Thoracic aorta (tissue), 2 donors: ENCODE measurements at regions not wholly inside any gene's neighbourhood (a gene's known extent, or its start where the extent isn't known, plus 50 kb on each side); places are given as distances from the start of the nearest gene placed in this dataset.

ENCODE experiments used
- ATAC-seq: fragments of 150-250 bp; one replicate; pipeline ENCODE4 v1.8.0; 2017; ENCODE audit warnings: low read depth; ENCODE audit not compliant: insufficient number of reproducible peaks, low FRiP score
- DNase-seq: peaks from one replicate; pipeline ENCODE4 v3.0.0-alpha.2; 2020; ENCODE audit warnings: low spot score
- H3K27ac ChIP-seq, 2 donors: fragments of 200-600 bp; sonication (generic); 1 replicate in 1 of 2; 2 replicates in 1 of 2; pipeline ENCODE4 v1.5.1; 2016; ENCODE audit warnings: mild to moderate bottlenecking in 2 of 2, moderate library complexity in 2 of 2
- H3K27me3 ChIP-seq: fragments of 200-600 bp; sonication (generic); replicated peaks from 2 replicates; pipeline ENCODE4 v1.6.0; 2016; ENCODE audit warnings: mild to moderate bottlenecking; ENCODE audit not compliant: insufficient read depth
- H3K36me3 ChIP-seq: fragments of 200-600 bp; sonication (generic); one replicate; pipeline ENCODE4 v1.5.1; 2016
- H3K4me1 ChIP-seq, 2 donors: fragments of 200-600 bp; sonication (generic); 1 replicate in 1 of 2; 2 replicates in 1 of 2; pipeline versions ENCODE4 v1.5.1 to v1.6.0; 2016; ENCODE audit warnings: low read depth in 2 of 2, mild to moderate bottlenecking in 1 of 2; ENCODE audit not compliant: control insufficient read depth in 1 of 2
- H3K4me3 ChIP-seq: fragments of 200-600 bp; sonication (generic); 2 replicates; pipeline ENCODE4 v1.5.1; 2016; ENCODE audit warnings: mild to moderate bottlenecking
- H3K9me3 ChIP-seq: fragments of 200-600 bp; sonication (generic); 2 replicates; pipeline ENCODE4 v1.5.1; 2016
- TF ChIP-seq, protein P1 (sequence below): fragments of 200-600 bp; sonication (generic); IDR thresholded peaks from one replicate; pipeline ENCODE4 v1.5.1; 2019; ENCODE audit warnings: antibody characterized with exemption

DNA sequence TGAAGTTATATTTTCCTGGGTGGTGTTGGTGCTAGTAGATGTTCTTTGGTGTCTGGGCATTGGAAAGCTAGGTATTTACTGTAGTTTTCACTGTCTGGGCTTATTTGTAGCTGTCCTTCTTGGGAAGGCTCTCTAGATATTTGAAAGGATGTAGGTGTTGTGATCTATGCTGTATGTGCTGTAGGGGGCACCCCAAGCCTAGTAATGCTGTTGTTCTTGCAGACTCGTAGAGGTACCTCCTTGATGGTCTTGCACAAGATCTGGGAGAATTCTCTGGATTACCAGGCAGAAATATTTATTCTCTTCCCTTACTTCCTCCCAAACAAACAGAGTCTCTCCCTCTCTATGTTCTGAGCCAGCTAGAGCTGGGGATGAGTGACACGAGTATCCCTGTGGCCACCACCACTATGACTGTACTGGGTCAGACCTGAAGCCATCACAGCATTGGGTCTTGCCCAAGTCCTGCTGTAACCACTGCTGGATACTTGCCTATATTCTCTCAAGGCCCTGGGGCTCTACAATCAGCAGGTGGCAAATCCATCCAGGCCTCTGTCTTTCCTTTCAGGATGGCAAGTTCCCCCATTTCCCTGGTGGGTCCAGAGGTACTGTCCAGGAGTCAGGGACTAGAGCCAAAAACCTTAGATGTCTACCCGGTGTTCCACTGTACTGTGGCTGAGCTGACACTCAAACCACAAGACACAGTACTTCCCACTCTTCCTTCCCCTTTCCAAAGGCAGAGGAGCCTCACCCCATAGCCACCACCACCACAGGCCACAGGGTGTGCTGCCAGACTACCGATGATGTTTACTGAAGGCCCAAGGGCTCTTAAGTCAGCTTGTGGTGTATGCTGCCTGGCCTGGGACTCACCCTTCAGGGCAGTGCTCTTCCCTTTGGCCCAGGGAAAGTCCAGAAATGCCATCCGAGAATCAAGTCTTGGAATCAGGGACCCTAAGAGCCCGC lies 195.2 kb upstream of the DPPA4 start:
- Histone ChIP-seq H3K4me3 (no peak overlapping the region), H3K27ac (no peak overlapping the region), H3K9me3 (no peaks in the 10 kb centered on the region), H3K27me3 (no peaks in the 10 kb centered on the region), H3K4me1 (no peaks in the 10 kb centered on the region), H3K36me3 (no peaks in the 10 kb centered on the region)
- ATAC-seq (no peak), DNase-seq (no peak)
- TF ChIP-seq, protein P1, sequence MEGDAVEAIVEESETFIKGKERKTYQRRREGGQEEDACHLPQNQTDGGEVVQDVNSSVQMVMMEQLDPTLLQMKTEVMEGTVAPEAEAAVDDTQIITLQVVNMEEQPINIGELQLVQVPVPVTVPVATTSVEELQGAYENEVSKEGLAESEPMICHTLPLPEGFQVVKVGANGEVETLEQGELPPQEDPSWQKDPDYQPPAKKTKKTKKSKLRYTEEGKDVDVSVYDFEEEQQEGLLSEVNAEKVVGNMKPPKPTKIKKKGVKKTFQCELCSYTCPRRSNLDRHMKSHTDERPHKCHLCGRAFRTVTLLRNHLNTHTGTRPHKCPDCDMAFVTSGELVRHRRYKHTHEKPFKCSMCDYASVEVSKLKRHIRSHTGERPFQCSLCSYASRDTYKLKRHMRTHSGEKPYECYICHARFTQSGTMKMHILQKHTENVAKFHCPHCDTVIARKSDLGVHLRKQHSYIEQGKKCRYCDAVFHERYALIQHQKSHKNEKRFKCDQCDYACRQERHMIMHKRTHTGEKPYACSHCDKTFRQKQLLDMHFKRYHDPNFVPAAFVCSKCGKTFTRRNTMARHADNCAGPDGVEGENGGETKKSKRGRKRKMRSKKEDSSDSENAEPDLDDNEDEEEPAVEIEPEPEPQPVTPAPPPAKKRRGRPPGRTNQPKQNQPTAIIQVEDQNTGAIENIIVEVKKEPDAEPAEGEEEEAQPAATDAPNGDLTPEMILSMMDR, result peak; percentile 43

DNA sequence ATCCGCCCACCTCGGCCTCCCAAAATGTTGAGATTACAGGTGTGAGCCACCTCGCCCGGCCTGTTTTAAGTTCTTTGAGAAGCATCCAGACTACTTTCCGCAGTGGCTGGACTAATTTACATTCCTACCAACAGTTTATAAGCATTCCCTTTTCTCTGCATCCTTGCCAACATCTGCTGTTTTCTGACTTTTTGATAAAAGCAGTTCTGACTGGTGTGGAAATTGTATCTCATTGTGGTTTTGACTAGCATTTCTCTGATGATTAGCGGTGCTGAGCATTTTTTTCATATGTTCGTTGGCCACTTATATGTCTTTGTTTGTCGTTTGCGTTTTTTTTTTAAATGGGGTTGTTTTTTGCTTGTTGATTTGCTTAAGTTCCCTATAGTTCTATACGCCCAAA lies 208.4 kb upstream of the DPPA4 start:
- Histone ChIP-seq H3K27me3 (no peaks in the 10 kb centered on the region), H3K36me3 (no peaks in the 10 kb centered on the region), H3K9me3 (no peaks in the 10 kb centered on the region), H3K4me1 (no peaks in the 10 kb centered on the region), H3K4me3 (no peak overlapping the region), H3K27ac (no peak overlapping the region)
- no peak for DNase-seq
- ATAC-seq, result no peak
- TF ChIP-seq, protein P1, result no peak

- H3K4me3 ChIP-seq, result no peak overlapping the region
- no peaks in the 10 kb centered on the region for H3K36me3 ChIP-seq
- DNase-seq (no peak), ATAC-seq (no peak)
- no peaks in the 10 kb centered on the region for H3K27me3 ChIP-seq
- no peaks in the 10 kb centered on the region for H3K9me3 ChIP-seq
- H3K4me1 ChIP-seq, result peaks cover 0 to 18% of the 10 kb centered on the region in 2 donors
- no peak overlapping the region for H3K27ac ChIP-seq
- TF ChIP-seq, protein P1, result no peak
Measured at GRCh38 chr3:109548192-109548938, 211.0 kb upstream of the DPPA4 start.

- Histone ChIP-seq H3K9me3 (no peaks in the 10 kb centered on the region), H3K27ac (peak overlapping the region; percentile 57 to 68), H3K4me3 (peak overlapping the region; percentile 13), H3K27me3 (no peaks in the 10 kb centered on the region), H3K36me3 (no peaks in the 10 kb centered on the region), H3K4me1 (peaks cover 5 to 31% of the 10 kb centered on the region in 2 donors)
- TF ChIP-seq, protein P1, result no peak
- ATAC-seq (peak; percentile 40), DNase-seq (no peak)
Measured at GRCh38 chr3:109553591-109554371, 216.4 kb upstream of the DPPA4 start.
